Endometrium (tissue), 2 donors: ENCODE measurements at regions not wholly inside any gene's neighbourhood (a gene's known extent, or its start where the extent isn't known, plus 50 kb on each side); places are given as distances from the start of the nearest gene placed in this dataset.

Experiments
- FAIRE-seq: peaks from 2 replicates; lab custom pipeline; 2012; peaks lifted over from hg19 to GRCh38; lab: Jason Lieb, UNC
- donor health status: control.
- donor health status: control.

GRCh38 chr4:121226362-121226761 is 62.2 kb upstream of the TNIP3 start:
- no peak for FAIRE-seq

GRCh38 chr4:121221608-121222007 is 57.5 kb upstream of the TNIP3 start:
- FAIRE-seq: no peak

GRCh38 chr4:121221201-121221600 is 57.1 kb upstream of the TNIP3 start:
- peak; percentile 45 for FAIRE-seq

- no peak for FAIRE-seq
These were observed 56.6 kb upstream of the TNIP3 start for GRCh38 chr4:121220698-121221097.

DNA sequence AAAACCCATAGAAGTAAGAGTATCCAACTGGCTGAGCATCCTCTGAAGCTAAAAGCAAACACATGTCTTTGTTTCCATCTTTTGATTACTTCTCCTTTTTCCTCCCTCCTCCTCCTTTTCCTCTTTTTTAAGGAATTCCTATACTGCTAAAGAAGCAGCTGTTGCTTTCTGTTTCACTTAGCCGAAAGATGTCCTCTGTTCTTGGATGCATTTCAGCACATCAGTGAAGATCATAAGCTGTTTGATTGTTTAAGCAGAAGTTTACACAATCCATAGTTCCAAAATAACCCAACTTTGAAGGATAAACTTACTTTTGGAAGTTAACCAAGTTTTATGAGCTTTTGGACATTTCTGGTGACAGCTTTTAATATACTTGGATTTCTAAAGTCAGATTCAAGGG is 55.1 kb upstream of the TNIP3 start:
- no peak for FAIRE-seq

DNA sequence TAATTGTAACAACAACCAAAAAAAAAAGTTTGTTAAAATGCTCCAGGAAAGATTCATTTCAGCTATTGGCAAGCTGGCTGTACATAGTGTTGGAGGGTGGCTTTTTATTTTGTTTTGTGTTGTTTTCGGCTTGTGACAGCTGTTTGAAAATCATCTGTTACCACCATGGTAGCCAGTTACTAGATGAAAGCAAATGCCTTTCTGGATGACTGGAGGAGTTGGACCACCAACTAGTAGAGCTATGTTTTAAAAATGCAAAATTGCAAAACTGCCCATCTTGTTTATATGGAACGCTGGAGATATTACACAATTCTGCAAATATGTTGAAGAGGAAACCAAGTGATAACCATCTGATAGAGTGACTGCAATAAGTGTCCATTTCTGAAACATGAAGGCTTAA is 53.2 kb upstream of the TNIP3 start:
- peak; percentile 98 for FAIRE-seq

DNA sequence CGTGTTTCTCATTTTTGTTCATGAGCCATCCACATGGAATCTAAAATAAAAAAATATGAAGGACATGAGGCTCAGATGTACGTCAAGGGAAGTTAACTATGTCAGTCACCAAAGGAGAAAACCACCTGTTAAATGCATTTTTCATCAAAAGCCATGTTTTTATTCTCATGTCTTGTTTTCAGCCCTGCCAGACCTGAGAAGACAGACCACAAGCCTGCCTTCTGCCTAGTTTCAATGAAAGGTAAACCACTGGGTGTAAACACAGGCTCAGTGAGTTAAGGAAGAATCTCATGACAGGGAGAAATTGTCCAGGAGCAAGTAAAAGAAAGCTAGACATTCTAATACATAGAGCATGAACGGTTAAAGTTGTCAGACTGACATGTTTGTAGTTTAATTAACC is 52.3 kb upstream of the TNIP3 start:
- no peak for FAIRE-seq

GRCh38 chr4:121213940-121214339 is 49.8 kb upstream of the TNIP3 start:
- FAIRE-seq: no peak
